Liver (tissue), 8 donors: ENCODE measurements at regions not wholly inside any gene's neighbourhood (a gene's known extent, or its start where the extent isn't known, plus 50 kb on each side); places are given as distances from the start of the nearest gene placed in this dataset.

Experiments
- DNase-seq: peaks from one replicate; pipeline ENCODE4 v3.0.0-alpha.2; 2017; ENCODE audit warnings: low spot score
- H3K27ac ChIP-seq, 2 donors: one replicate each; pipeline ENCODE4 v1.7.0; 2013; ENCODE audit warnings: inconsistent platforms in 2 of 2, low read length in 2 of 2, control low read depth in 1 of 2, low read depth in 1 of 2, mild to moderate bottlenecking in 1 of 2
- H3K27me3 ChIP-seq, 4 donors: one replicate each; pipeline versions ENCODE4 v1.6.1 to v1.7.0; 2013; ENCODE audit warnings: low read length in 3 of 4, inconsistent platforms in 1 of 4, mild to moderate bottlenecking in 1 of 4, moderate library complexity in 1 of 4; ENCODE audit not compliant: control insufficient read depth in 4 of 4, insufficient read depth in 4 of 4
- H3K36me3 ChIP-seq, 4 donors: one replicate each; pipeline versions ENCODE4 v1.6.1 to v1.7.0; 2013; ENCODE audit warnings: low read length in 3 of 4, mild to moderate bottlenecking in 3 of 4, low read depth in 1 of 4, moderate library complexity in 1 of 4; ENCODE audit not compliant: control insufficient read depth in 4 of 4, insufficient read depth in 3 of 4
- H3K4me1 ChIP-seq, 4 donors: one replicate each; pipeline versions ENCODE4 v1.6.1 to v1.7.0; 2013; ENCODE audit warnings: low read length in 3 of 4, mild to moderate bottlenecking in 3 of 4, moderate library complexity in 1 of 4; ENCODE audit not compliant: control insufficient read depth in 4 of 4, insufficient read depth in 4 of 4
- H3K4me3 ChIP-seq, 3 donors: one replicate each; pipeline versions ENCODE4 v1.6.1 to v1.7.0; 2013; ENCODE audit warnings: low read length in 3 of 3, control low read depth in 1 of 3, low read depth in 1 of 3, mild to moderate bottlenecking in 1 of 3
- H3K9ac ChIP-seq, 2 donors: one replicate each; pipeline ENCODE4 v1.7.0; 2013; ENCODE audit warnings: low read length in 2 of 2, mild to moderate bottlenecking in 2 of 2, moderate library complexity in 2 of 2, control low read depth in 1 of 2, low read depth in 1 of 2
- H3K9me3 ChIP-seq, 4 donors: one replicate each; pipeline versions ENCODE4 v1.6.1 to v1.7.0; 2013; ENCODE audit warnings: low read length in 3 of 4; ENCODE audit not compliant: control insufficient read depth in 4 of 4
- CTCF ChIP-seq: fragments of 150-350 bp; IDR thresholded peaks from 2 replicates; pipeline ENCODE4 v1.5.1; 2017; ENCODE audit warnings: improper control_type of control experiment, low read depth, low read length; ENCODE audit not compliant: missing input control
- EGR1 ChIP-seq, 2 donors: IDR thresholded peaks; 2 replicates each; pipeline ENCODE4 v1.6.1; 2016 to 2018; ENCODE audit warnings: antibody characterized with exemption in 2 of 2, low read depth in 2 of 2
- FOXA1 ChIP-seq: IDR thresholded peaks from 2 replicates; pipeline ENCODE4 v1.6.1; 2016; ENCODE audit warnings: antibody characterized with exemption
- FOXA2 ChIP-seq: IDR thresholded peaks from 2 replicates; pipeline ENCODE4 v1.6.1; 2016; ENCODE audit warnings: antibody characterized with exemption
- GABPA ChIP-seq, 2 donors: IDR thresholded peaks in 1 of 2; conservative IDR thresholded peaks in 1 of 2; 2 replicates each; pipeline ENCODE4 v1.6.1; 2016; ENCODE audit warnings: antibody characterized with exemption in 2 of 2, mild to moderate bottlenecking in 1 of 2, moderate library complexity in 1 of 2
- HNF4A ChIP-seq, 2 donors: conservative IDR thresholded peaks; 2 replicates each; pipeline ENCODE4 v1.6.1; 2016; ENCODE audit warnings: antibody characterized with exemption in 2 of 2, mild to moderate bottlenecking in 2 of 2
- HNF4G ChIP-seq: IDR thresholded peaks from 2 replicates; pipeline ENCODE4 v1.6.1; 2016; ENCODE audit warnings: antibody characterized with exemption
- JUND ChIP-seq, 2 donors: IDR thresholded peaks; 2 replicates each; pipeline ENCODE4 v1.6.1; 2016; ENCODE audit warnings: antibody characterized with exemption in 2 of 2
- NR2F2 ChIP-seq: IDR thresholded peaks from 2 replicates; pipeline ENCODE4 v1.6.1; 2016; ENCODE audit warnings: antibody characterized with exemption
- RXRA ChIP-seq, 2 donors: IDR thresholded peaks; 2 replicates each; pipeline ENCODE4 v1.6.1; 2017 to 2018; ENCODE audit warnings: antibody characterized with exemption in 2 of 2, mild to moderate bottlenecking in 1 of 2
- SP1 ChIP-seq: IDR thresholded peaks from 2 replicates; pipeline ENCODE4 v1.6.1; 2018; ENCODE audit warnings: antibody characterized with exemption, mild to moderate bottlenecking
- TAF1 ChIP-seq: conservative IDR thresholded peaks from 2 replicates; pipeline ENCODE4 v1.6.1; 2016; ENCODE audit warnings: antibody characterized with exemption, mild to moderate bottlenecking
- YY1 ChIP-seq: IDR thresholded peaks from 2 replicates; pipeline ENCODE4 v1.6.1; 2016; ENCODE audit warnings: antibody characterized with exemption, mild to moderate bottlenecking
- WGBS: extraction: QIAGEN DNeasy Blood & Tissue Kit; methylation state at CpG from one replicate; pipeline ENCODE4 v1.1.7; 2013; 5-methylcytosine and 5-hydroxymethylcytosine counted together
- TF ChIP-seq, protein P1 (sequence below): IDR thresholded peaks from 2 replicates; pipeline ENCODE4 v1.6.1; 2016; ENCODE audit warnings: antibody characterized with exemption
- TF ChIP-seq, protein P2 (sequence below): IDR thresholded peaks from 2 replicates; pipeline ENCODE4 v1.6.1; 2016; ENCODE audit warnings: antibody characterized with exemption
- TF ChIP-seq, protein P3 (sequence below): IDR thresholded peaks from 2 replicates; pipeline ENCODE4 v1.6.1; 2016; ENCODE audit warnings: antibody characterized with exemption, mild to moderate bottlenecking
- donor health status: healthy.
- donor health status: healthy.
- donor health status: healthy.
- donor health status: healthy.
- donor health status: healthy.

GRCh38 chr2:223654384-223654915, 52.3 kb upstream of the SCG2 start:
- Histone ChIP-seq H3K27me3 (peaks cover 0 to 2% (median 0%) of the 10 kb centered on the region in 4 donors), H3K36me3 (no peaks in the 10 kb centered on the region), H3K4me1 (no peaks in the 10 kb centered on the region), H3K9ac (no peak overlapping the region), H3K9me3 (no peaks in the 10 kb centered on the region), H3K27ac (no peak overlapping the region), H3K4me3 (no peak overlapping the region)
- no peak for TF ChIP-seq JUND (IDR thresholded peaks at IDR 0.05)
- TF ChIP-seq, protein P1, sequence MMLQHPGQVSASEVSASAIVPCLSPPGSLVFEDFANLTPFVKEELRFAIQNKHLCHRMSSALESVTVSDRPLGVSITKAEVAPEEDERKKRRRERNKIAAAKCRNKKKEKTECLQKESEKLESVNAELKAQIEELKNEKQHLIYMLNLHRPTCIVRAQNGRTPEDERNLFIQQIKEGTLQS: no peak
- TF ChIP-seq, protein P2, sequence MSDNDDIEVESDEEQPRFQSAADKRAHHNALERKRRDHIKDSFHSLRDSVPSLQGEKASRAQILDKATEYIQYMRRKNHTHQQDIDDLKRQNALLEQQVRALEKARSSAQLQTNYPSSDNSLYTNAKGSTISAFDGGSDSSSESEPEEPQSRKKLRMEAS: no peak
- TF ChIP-seq GABPA (IDR thresholded peaks at IDR 0.05 in 1 of 2, conservative IDR thresholded peaks at IDR 0.05 in 1 of 2): no peak
- TF ChIP-seq EGR1 (IDR thresholded peaks at IDR 0.05; ENCODE audit: low read depth in 2 of 2): no peak
- TF ChIP-seq HNF4A (conservative IDR thresholded peaks at IDR 0.05): no peak
- TF ChIP-seq RXRA (IDR thresholded peaks at IDR 0.05): no peak
- no peak for TF ChIP-seq FOXA1
- DNase-seq: no peak
- 72% methylated on average over 6 of the region's 6 CpGs for WGBS

- TF ChIP-seq YY1: no peak
- TF ChIP-seq, protein P3, sequence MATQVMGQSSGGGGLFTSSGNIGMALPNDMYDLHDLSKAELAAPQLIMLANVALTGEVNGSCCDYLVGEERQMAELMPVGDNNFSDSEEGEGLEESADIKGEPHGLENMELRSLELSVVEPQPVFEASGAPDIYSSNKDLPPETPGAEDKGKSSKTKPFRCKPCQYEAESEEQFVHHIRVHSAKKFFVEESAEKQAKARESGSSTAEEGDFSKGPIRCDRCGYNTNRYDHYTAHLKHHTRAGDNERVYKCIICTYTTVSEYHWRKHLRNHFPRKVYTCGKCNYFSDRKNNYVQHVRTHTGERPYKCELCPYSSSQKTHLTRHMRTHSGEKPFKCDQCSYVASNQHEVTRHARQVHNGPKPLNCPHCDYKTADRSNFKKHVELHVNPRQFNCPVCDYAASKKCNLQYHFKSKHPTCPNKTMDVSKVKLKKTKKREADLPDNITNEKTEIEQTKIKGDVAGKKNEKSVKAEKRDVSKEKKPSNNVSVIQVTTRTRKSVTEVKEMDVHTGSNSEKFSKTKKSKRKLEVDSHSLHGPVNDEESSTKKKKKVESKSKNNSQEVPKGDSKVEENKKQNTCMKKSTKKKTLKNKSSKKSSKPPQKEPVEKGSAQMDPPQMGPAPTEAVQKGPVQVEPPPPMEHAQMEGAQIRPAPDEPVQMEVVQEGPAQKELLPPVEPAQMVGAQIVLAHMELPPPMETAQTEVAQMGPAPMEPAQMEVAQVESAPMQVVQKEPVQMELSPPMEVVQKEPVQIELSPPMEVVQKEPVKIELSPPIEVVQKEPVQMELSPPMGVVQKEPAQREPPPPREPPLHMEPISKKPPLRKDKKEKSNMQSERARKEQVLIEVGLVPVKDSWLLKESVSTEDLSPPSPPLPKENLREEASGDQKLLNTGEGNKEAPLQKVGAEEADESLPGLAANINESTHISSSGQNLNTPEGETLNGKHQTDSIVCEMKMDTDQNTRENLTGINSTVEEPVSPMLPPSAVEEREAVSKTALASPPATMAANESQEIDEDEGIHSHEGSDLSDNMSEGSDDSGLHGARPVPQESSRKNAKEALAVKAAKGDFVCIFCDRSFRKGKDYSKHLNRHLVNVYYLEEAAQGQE: no peak
- TF ChIP-seq HNF4G: no peak
- no peak for TF ChIP-seq FOXA2
- no peak for TF ChIP-seq JUND (IDR thresholded peaks at IDR 0.05)
- no peak for TF ChIP-seq TAF1
- TF ChIP-seq, protein P2: no peak
- Histone ChIP-seq H3K4me1 (no peaks in the 10 kb centered on the region), H3K9ac (no peak overlapping the region), H3K9me3 (no peaks in the 10 kb centered on the region), H3K27ac (no peak overlapping the region), H3K36me3 (no peaks in the 10 kb centered on the region), H3K27me3 (peaks cover 0 to 2% (median 0%) of the 10 kb centered on the region in 4 donors), H3K4me3 (no peak overlapping the region)
- WGBS: 90% methylated on average over 1 of the region's 1 CpG
- DNase-seq: no peak
These were observed 50.7 kb upstream of the SCG2 start for GRCh38 chr2:223652902-223653301.

DNA sequence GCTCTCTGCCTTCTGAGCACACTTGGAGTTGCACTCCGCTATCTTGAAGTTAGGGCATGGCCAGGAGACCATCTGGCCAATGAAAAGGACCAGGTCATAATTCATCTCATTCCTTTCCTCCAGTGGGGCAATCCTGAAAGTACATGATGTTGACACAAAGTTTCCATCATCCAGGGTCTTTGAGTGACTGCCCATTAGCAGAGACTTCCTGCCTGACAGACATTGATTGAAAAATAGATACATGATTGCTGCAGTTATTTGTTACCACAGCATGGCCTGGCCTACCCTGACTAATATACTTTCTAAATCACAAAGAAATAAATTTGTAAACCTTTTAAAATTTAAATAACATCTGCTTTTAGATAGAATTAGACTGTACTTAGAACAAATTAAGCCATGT, 50.0 kb upstream of the SCG2 start:
- WGBS: 91% methylated on average over 1 of the region's 1 CpG
- no peak for TF ChIP-seq TAF1
- TF ChIP-seq, protein P3: no peak
- no peak for TF ChIP-seq EGR1 (IDR thresholded peaks at IDR 0.05; ENCODE audit: low read depth in 2 of 2)
- TF ChIP-seq CTCF: no peak
- no peak for TF ChIP-seq SP1
- TF ChIP-seq RXRA (IDR thresholded peaks at IDR 0.05): no peak
- TF ChIP-seq, protein P1: no peak
- no peak for TF ChIP-seq JUND (IDR thresholded peaks at IDR 0.05)
- no peak for TF ChIP-seq YY1
- TF ChIP-seq HNF4G: no peak
- no peak for TF ChIP-seq GABPA (IDR thresholded peaks at IDR 0.05 in 1 of 2, conservative IDR thresholded peaks at IDR 0.05 in 1 of 2)
- TF ChIP-seq HNF4A (conservative IDR thresholded peaks at IDR 0.05): no peak
- TF ChIP-seq FOXA2: no peak
- TF ChIP-seq FOXA1: no peak
- TF ChIP-seq NR2F2: no peak

More for the DNA sequence above, 50.0 kb upstream of the SCG2 start:
- H3K36me3 ChIP-seq: no peaks in the 10 kb centered on the region
- H3K9ac ChIP-seq: no peak overlapping the region
- no peak for DNase-seq
- no peaks in the 10 kb centered on the region for H3K4me1 ChIP-seq
- no peak overlapping the region for H3K4me3 ChIP-seq
- no peak overlapping the region for H3K27ac ChIP-seq
- no peaks in the 10 kb centered on the region for H3K9me3 ChIP-seq
- peaks cover 0 to 2% (median 0%) of the 10 kb centered on the region in 4 donors for H3K27me3 ChIP-seq
